ENCODE measurements at regions not wholly inside any gene's neighbourhood (a gene's known extent, or its start where the extent isn't known, plus 50 kb on each side); places are given as distances from the start of the nearest gene placed in this dataset.

DNA sequence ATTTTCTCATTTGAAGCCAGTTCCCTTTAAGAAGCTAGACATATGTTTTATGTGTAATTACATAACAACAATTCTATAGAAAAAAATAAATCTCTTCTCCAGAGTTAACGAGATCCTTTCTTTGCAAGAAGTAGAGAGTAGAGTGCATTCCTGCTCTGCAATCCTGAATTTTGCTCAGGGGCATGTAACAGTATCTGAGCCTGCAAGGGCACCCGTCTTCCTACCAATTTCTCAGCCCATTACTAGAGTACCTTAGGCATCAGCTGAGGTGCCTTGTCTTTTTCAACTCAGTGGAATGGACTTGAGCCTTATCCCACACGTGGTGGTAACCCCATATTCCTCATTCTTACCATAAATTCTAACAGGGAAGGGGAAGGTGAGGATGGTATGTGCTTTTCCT is 205.9 kb downstream of the IKZF2 start:
- DNase-seq (ENCODE audit: low read depth) = no peak

GRCh38 chr2:212943351-212943750 is 208.1 kb downstream of the IKZF2 start:
- no peak for DNase-seq (ENCODE audit: low read depth)

- no peak for DNase-seq (ENCODE audit: low read depth)
Measured at GRCh38 chr2:212941361-212941760, 210.1 kb downstream of the IKZF2 start.

- no peak for DNase-seq (ENCODE audit: low read depth)
Measured at GRCh38 chr2:212940816-212941215, 210.6 kb downstream of the IKZF2 start.

DNA sequence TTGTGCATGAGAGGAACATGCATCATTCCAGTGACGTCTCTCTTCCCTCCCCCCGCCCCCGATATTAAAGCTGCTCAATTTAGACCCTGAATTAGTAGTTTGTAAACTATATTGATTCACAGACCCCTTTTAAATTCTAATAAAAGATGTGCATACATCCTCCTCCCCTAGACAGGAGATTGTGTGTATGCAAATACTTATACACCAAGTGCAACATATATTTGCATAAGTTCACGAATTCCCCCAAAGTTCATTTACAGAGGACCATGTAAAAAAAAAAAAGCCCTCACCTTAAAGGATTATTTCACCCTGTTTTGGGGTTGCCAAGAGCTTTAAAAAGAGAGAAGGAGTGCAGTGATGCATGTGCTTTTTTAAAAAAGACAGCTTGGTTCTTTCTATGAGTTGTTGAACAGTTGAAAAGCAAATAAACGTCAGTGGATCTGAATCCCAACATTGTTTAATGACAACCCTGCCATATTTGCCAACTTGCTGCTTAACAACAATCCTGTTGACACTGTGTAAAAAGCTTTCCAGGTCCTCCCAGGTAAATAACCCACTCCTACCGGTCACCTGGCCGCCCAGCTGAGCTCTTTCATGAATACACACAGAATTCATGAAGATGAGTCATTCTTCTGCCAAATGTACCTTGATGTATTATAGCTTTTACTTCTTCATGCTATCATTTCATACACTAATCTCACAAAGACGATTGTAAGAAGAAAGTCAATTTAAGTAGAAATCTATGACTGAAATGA is 211.5 kb downstream of the IKZF2 start:
- no peak for DNase-seq (ENCODE audit: low read depth)

- no peak for DNase-seq (ENCODE audit: low read depth)
Measured at GRCh38 chr2:212938144-212938793, 213.1 kb downstream of the IKZF2 start.

GRCh38 chr2:212936572-212936971 is 214.8 kb downstream of the IKZF2 start:
- DNase-seq (ENCODE audit: low read depth) = no peak

- no peak for DNase-seq (ENCODE audit: low read depth)
Measured at GRCh38 chr2:212935752-212936151, 215.7 kb downstream of the IKZF2 start.

GRCh38 chr2:212931271-212931670 is 220.1 kb downstream of the IKZF2 start:
- DNase-seq (ENCODE audit: low read depth) = no peak

GRCh38 chr2:212930556-212931260 is 220.7 kb downstream of the IKZF2 start:
- DNase-seq (ENCODE audit: low read depth) = no peak

DNA sequence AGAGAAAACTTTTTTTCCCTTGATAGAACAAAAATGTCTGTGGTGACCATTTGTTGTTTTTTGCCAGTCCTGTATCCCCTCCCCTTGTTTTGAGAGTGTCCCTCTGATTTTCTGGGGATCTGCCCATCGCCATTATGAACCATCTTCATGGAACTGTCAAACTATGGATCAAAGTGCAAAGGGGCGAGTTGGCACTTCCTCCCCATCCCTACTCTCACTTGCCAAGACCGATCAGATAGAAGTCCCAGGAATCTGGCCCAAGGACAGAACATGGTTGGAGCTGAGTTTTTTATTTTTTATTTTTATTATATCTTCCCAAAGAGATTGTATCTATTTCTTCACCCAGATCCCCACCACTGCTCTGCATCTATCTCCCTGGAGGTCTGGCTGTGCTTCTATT is 221.4 kb downstream of the IKZF2 start:
- no peak for DNase-seq (ENCODE audit: low read depth)

- DNase-seq (ENCODE audit: low read depth) = no peak
Measured at GRCh38 chr2:212929116-212929515, 222.3 kb downstream of the IKZF2 start.

GRCh38 chr2:212928681-212929080 is 222.7 kb downstream of the IKZF2 start:
- no peak for DNase-seq (ENCODE audit: low read depth)

DNA sequence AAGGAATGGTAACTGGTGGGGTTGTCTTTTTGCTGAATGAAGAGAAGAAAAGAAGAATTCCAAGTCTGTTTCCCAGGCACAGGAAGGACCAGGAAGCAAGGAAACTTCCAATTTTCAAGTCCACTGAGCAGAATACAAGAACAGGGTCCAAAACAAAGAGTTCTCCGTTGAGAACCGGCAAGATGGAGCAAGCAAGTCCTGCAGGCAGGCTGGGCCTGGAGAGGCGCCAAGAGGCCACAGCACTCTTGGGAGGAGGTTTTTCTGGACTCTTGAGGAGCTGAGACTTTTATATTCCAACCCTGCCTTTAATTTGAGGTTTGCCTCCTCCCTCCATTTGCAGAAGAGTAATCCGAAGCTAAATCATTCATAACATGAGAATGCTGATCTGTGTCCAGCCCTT is 224.5 kb downstream of the IKZF2 start:
- DNase-seq (ENCODE audit: low read depth) = no peak

DNA sequence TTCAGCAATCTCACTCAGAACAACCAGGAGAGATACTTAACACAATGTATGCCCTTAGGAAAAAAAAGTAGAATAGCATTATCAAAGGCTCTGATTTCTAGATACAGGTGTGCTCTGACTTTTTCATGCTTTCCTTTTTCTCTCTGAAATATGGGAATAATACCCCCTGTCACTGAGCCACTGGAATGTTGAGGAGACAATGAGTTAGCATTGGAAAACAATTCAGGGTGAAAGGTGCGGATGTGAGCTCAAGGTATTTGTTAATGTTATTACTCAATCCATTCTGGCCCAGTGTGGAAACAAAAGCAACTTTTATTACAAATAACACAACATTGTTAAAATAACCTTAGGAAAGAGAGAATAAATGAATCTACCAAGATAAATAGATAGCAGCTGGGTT is 228.0 kb downstream of the IKZF2 start:
- DNase-seq (ENCODE audit: low read depth) = no peak

DNA sequence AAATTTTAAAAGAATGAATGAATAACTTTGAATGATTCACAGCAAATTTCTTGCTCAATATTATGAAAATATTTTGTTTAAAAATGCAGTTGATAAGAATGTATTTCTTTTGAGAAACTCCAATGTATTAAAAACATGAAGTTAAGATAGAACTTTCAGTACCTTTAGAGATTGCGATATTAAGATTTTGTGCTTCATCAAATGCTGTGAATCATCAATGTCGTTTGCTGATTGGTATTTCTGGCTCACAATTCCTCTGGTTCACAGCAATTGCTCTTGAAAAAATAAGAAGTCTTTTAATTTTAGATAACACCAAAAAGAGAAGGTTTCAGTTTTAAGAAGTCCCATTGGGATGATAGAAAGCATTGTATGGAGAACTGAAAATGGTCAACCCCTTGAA is 228.7 kb downstream of the IKZF2 start:
- DNase-seq (ENCODE audit: low read depth) = no peak

- DNase-seq (ENCODE audit: low read depth) = no peak
Measured at GRCh38 chr2:212921711-212922110, 229.7 kb downstream of the IKZF2 start.

- DNase-seq (ENCODE audit: low read depth) = no peak
Measured at GRCh38 chr2:212921061-212921460, 230.4 kb downstream of the IKZF2 start.

DNA sequence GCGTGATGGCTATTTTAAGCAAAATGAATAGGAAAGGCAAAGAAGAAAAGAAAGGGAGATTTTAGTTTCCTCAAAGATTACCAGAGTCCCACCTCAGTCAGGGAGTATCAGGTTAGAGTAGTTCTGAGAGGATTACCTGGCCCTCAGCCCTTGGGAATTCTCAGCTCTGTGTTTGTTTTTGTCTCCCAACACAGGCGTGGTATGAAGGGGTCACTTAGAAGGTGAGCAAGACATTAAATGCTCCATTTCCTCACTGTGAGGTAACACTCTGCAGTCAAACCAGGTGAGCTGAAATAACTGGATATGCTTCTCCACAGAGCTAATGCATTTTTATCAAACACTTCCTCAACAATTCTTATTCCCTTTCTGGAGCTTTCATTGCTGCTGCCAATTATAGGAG is 232.2 kb downstream of the IKZF2 start:
- no peak for DNase-seq (ENCODE audit: low read depth)

GRCh38 chr2:212918336-212918735 is 233.1 kb downstream of the IKZF2 start:
- DNase-seq (ENCODE audit: low read depth) = no peak

DNA sequence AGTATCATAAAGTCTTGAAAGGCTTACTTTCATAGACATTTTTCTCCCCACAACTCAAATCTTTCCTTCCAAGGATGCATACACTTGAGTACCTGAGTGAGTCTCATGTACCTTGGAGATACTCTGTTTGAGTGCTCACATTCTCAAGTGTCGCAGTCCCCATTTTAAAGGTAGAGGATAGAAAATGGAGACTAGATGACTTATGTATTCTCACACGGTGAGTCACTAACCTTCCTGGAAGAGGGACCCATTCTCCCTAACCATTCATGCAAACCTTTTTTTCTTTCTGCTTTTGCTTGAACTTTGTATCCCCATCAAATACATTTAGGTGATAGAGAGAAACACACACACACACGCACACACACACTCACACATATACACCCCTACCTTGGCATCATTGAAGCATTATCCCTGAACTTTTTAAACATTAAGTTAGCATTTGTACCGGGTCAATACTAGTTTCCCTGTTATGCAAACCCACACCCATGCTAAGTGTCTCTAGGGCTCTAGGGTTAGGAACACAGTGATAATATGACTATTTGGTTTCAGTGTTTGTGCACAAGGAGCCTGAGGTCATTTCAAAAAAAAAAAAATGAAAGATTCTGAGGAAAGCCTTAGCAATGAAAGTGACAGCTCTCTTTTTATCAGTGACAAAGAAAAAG is 236.2 kb downstream of the IKZF2 start:
- no peak for DNase-seq (ENCODE audit: low read depth)

- DNase-seq (ENCODE audit: low read depth) = no peak
Measured at GRCh38 chr2:212914392-212914791, 237.0 kb downstream of the IKZF2 start.
